H1 (cell line): ENCODE measurements at regions not wholly inside any gene's neighbourhood (a gene's known extent, or its start where the extent isn't known, plus 50 kb on each side); places are given as distances from the start of the nearest gene placed in this dataset.

ENCODE experiments used
- CTCF ChIA-PET: fragments of 300-600 bp; sonication (Branson Sonifier 250); formaldehyde crosslinking; loops from one replicate; lab custom pipeline; 2021; ENCODE audit not compliant: partially characterized antibody; lab: Charles Lee
- POLR2A ChIA-PET: fragments of 300-600 bp; sonication (Branson Sonifier 250); formaldehyde crosslinking; loops from one replicate; lab custom pipeline; 2021; ENCODE audit warnings: inconsistent platforms; ENCODE audit not compliant: partially characterized antibody; lab: Charles Lee
- DNase-seq, 2 experiments: peaks; one replicate each; pipeline versions ENCODE4 v3.0.0 to v3.0.0-alpha.2; 2010 to 2022; ENCODE audit warnings: low spot score in 2 of 2, low read depth in 1 of 2, mixed read lengths in 1 of 2
- FAIRE-seq: peaks from 2 replicates; lab custom pipeline; 2011; peaks lifted over from hg19 to GRCh38; lab: Jason Lieb, UNC
- H2AFZ ChIP-seq: 2 replicates; pipeline ENCODE4 v1.8.1; 2012; ENCODE audit warnings: low read length, inconsistent platforms
- H2AK5ac ChIP-seq: 2 replicates; pipeline ENCODE4 v1.6.1; 2013; ENCODE audit warnings: low read depth, low read length
- H2BK120ac ChIP-seq: replicated peaks from 2 replicates; pipeline ENCODE3; 2013; ENCODE audit warnings: low read depth, low read length, inconsistent platforms
- H2BK12ac ChIP-seq: 2 replicates; pipeline ENCODE4 v1.6.1; 2013; ENCODE audit warnings: low read depth, low read length
- H2BK15ac ChIP-seq: 2 replicates; pipeline ENCODE4 v1.6.1; 2013; ENCODE audit warnings: low read length
- H2BK20ac ChIP-seq: 2 replicates; pipeline ENCODE4 v1.6.1; 2013; ENCODE audit warnings: low read length
- H2BK5ac ChIP-seq: 2 replicates; pipeline ENCODE4 v1.6.1; 2013; ENCODE audit warnings: low read depth, low read length
- H3K14ac ChIP-seq: 2 replicates; pipeline ENCODE4 v1.6.1; 2013; ENCODE audit warnings: inconsistent platforms; ENCODE audit not compliant: insufficient read length
- H3K18ac ChIP-seq: 2 replicates; pipeline ENCODE4 v1.6.1; 2013; ENCODE audit warnings: low read length; ENCODE audit errors: extremely low read depth
- H3K23ac ChIP-seq: 2 replicates; pipeline ENCODE4 v1.6.1; 2013; ENCODE audit warnings: inconsistent platforms; ENCODE audit not compliant: insufficient read length
- H3K23me2 ChIP-seq: 2 replicates; pipeline ENCODE4 v1.6.1; 2013; ENCODE audit warnings: low read depth, low read length
- H3K27ac ChIP-seq: 2 replicates; pipeline ENCODE4 v1.6.1; 2011; ENCODE audit warnings: low read depth, low read length, inconsistent platforms
- H3K27me3 ChIP-seq, 4 experiments: replicated peaks in 1 of 4; 1 replicate in 1 of 4; 2 replicates in 3 of 4; pipeline versions ENCODE4 v1.6.1 to v1.8.1; 2011 to 2013; ENCODE audit warnings: low read length in 3 of 4, mild to moderate bottlenecking in 3 of 4, inconsistent platforms in 2 of 4, mixed read lengths in 2 of 4, moderate library complexity in 1 of 4; ENCODE audit not compliant: control insufficient read depth in 3 of 4, insufficient read depth in 3 of 4; ENCODE audit errors: extremely low read depth in 1 of 4
- H3K36me3 ChIP-seq, 4 experiments: 2 replicates each; pipeline versions ENCODE4 v1.6.1 to v1.8.1; 2011 to 2013; ENCODE audit warnings: mild to moderate bottlenecking in 4 of 4, low read length in 3 of 4, moderate library complexity in 2 of 4, control low read depth in 1 of 4, inconsistent platforms in 1 of 4; ENCODE audit not compliant: insufficient read depth in 4 of 4, control insufficient read depth in 2 of 4
- H3K4ac ChIP-seq: replicated peaks from 2 replicates; pipeline ENCODE3; 2013; ENCODE audit warnings: low read length, low read depth, mixed read lengths, inconsistent platforms; ENCODE audit not compliant: insufficient read length
- H3K4me1 ChIP-seq, 4 experiments: replicated peaks in 1 of 4; 1 replicate in 1 of 4; 2 replicates in 3 of 4; pipeline versions ENCODE4 v1.6.1 to v1.8.1; 2011 to 2013; ENCODE audit warnings: low read length in 3 of 4, inconsistent platforms in 2 of 4, mixed read lengths in 1 of 4; ENCODE audit not compliant: insufficient read depth in 4 of 4, control insufficient read depth in 3 of 4
- H3K4me2 ChIP-seq, 2 experiments: 2 replicates each; pipeline versions ENCODE4 v1.6.1 to v1.8.1; 2011 to 2013; ENCODE audit warnings: low read depth in 2 of 2, low read length in 2 of 2, control low read depth in 1 of 2, inconsistent platforms in 1 of 2, mild to moderate bottlenecking in 1 of 2; ENCODE audit not compliant: insufficient read depth in 1 of 2
- H3K4me3 ChIP-seq, 4 experiments: fragments of 200-600, 300-600 bp in 1 of 4; sonication (generic), shearing (Covaris generic), sonication (Bioruptor Twin) in 1 of 4; 2 replicates each; pipeline versions ENCODE4 v1.5.1 to v1.8.1; 2011 to 2016; ENCODE audit warnings: low read length in 4 of 4, low read depth in 3 of 4, control low read depth in 2 of 4, inconsistent platforms in 2 of 4, mild to moderate bottlenecking in 2 of 4, mixed read lengths in 1 of 4, moderate library complexity in 1 of 4; ENCODE audit not compliant: insufficient read depth in 2 of 4; ENCODE audit errors: extremely low read depth in 1 of 4
- H3K56ac ChIP-seq: replicated peaks from 2 replicates; pipeline ENCODE3; 2013; ENCODE audit warnings: low read depth, mild to moderate bottlenecking, mixed read lengths, low read length, inconsistent platforms; ENCODE audit not compliant: insufficient read length
- H3K79me1 ChIP-seq: 2 replicates; pipeline ENCODE4 v1.6.1; 2013; ENCODE audit warnings: low read depth, low read length, control low read depth
- H3K79me2 ChIP-seq, 2 experiments: 2 replicates each; pipeline versions ENCODE4 v1.6.1 to v1.8.1; 2012 to 2013; ENCODE audit warnings: low read length in 2 of 2, mild to moderate bottlenecking in 2 of 2, inconsistent platforms in 1 of 2; ENCODE audit not compliant: insufficient read depth in 2 of 2, control insufficient read depth in 1 of 2
- H3K9ac ChIP-seq, 4 experiments: replicated peaks in 1 of 4; 1 replicate in 1 of 4; 2 replicates in 3 of 4; pipeline versions ENCODE4 v1.6.1 to v1.8.1; 2011 to 2013; ENCODE audit warnings: low read depth in 3 of 4, low read length in 3 of 4, control low read depth in 2 of 4, mild to moderate bottlenecking in 2 of 4, moderate library complexity in 2 of 4, inconsistent platforms in 1 of 4; ENCODE audit errors: extremely low read depth in 1 of 4
- H3K9me3 ChIP-seq, 2 experiments: 2 replicates each; pipeline versions ENCODE4 v1.6.1 to v1.8.1; 2012 to 2013; ENCODE audit warnings: mild to moderate bottlenecking in 2 of 2, moderate library complexity in 2 of 2, control low read depth in 1 of 2, inconsistent platforms in 1 of 2, low read depth in 1 of 2, low read length in 1 of 2, mixed read lengths in 1 of 2; ENCODE audit not compliant: insufficient read depth in 2 of 2
- H4K20me1 ChIP-seq, 2 experiments: replicated peaks in 1 of 2; 2 replicates each; pipeline versions ENCODE3 to v1.8.1; 2011 to 2013; ENCODE audit warnings: inconsistent platforms in 2 of 2, low read length in 2 of 2, mild to moderate bottlenecking in 1 of 2; ENCODE audit not compliant: insufficient read depth in 2 of 2, control insufficient read depth in 1 of 2
- H4K5ac ChIP-seq: 2 replicates; pipeline ENCODE4 v1.6.1; 2013; ENCODE audit warnings: low read length, low read depth, mixed read lengths, inconsistent platforms; ENCODE audit not compliant: insufficient read length
- H4K8ac ChIP-seq: 2 replicates; pipeline ENCODE4 v1.8.0; 2013; ENCODE audit warnings: mild to moderate bottlenecking, moderate library complexity, low read length, inconsistent platforms; ENCODE audit not compliant: insufficient read depth; ENCODE audit errors: extremely low read depth
- H4K91ac ChIP-seq: replicated peaks from 2 replicates; pipeline ENCODE3; 2013; ENCODE audit warnings: low read length, mixed read lengths, inconsistent platforms; ENCODE audit not compliant: insufficient read length
- EP300 ChIP-seq, 2 experiments: IDR thresholded peaks; 1 replicate in 1 of 2; 2 replicates in 1 of 2; pipeline ENCODE4 v1.6.1; 2011 to 2012; ENCODE audit warnings: low read depth in 2 of 2, low read length in 2 of 2, mild to moderate bottlenecking in 2 of 2, borderline replicate concordance in 1 of 2, inconsistent platforms in 1 of 2, moderate library complexity in 1 of 2
- POU5F1 ChIP-seq: IDR thresholded peaks from 2 replicates; pipeline ENCODE4 v1.6.1; 2011; ENCODE audit warnings: low read depth, mild to moderate bottlenecking, low read length, moderate library complexity
- TAF7 ChIP-seq: optimal IDR thresholded peaks from 2 replicates; pipeline ENCODE3; 2011; ENCODE audit warnings: low read depth, mild to moderate bottlenecking, inconsistent platforms, low read length, moderate library complexity, borderline replicate concordance
- WGBS, 2 experiments: shearing (Covaris generic) in 1 of 2; methylation state at CpG; one replicate each; pipeline versions ENCODE4 v1.1.6 to v1.1.7; 2013 to 2015; ENCODE audit warnings: low lambda C conversion rate in 2 of 2, mixed read lengths in 2 of 2, inconsistent platforms in 1 of 2, low coverage in 1 of 2, missing lambda C conversion rate in 1 of 2; ENCODE audit not compliant: insufficient replicate concordance in 2 of 2, insufficient coverage in 1 of 2, insufficient read length in 1 of 2; ENCODE audit errors: extremely low coverage in 1 of 2, missing lambda C conversion rate in 1 of 2; 5-methylcytosine and 5-hydroxymethylcytosine counted together

DNA sequence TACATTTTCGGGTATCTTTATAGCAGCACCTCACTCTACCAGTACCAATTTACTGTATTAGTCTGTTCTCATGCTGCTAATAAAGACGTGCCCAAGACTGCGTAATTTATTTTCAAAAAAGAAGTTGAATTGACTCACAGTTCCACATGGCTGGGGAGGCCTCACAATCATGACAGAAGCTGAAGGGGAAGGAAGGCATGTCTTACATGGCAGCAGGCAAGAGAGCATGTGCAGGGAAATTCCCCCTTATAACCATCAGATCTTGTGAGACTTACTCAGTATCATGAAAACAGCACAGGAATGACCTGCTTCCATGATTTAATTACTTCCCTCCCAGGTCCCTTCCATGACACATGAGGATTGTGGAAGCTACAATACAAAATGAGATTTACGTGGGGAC is 602.6 kb upstream of the DAB2 start:
- Histone ChIP-seq H4K91ac (no peak overlapping the region), H3K4me1 (no peaks in the 10 kb centered on the region), H3K18ac (no peak overlapping the region), H2BK15ac (no peak overlapping the region), H3K27me3 (no peaks in the 10 kb centered on the region), H4K8ac (no peak overlapping the region), H3K4ac (no peak overlapping the region), H2BK120ac (no peak overlapping the region), H3K79me1 (no peaks in the 10 kb centered on the region), H2BK5ac (no peak overlapping the region), H3K4me3 (no peak overlapping the region), H3K23ac (no peak overlapping the region), H2AK5ac (no peak overlapping the region), H3K9me3 (0 out of 4 replicates have a peak, but pooled peaks cover 0 to 2% of the 10 kb centered on the region in 2 experiments), H3K27ac (no peak overlapping the region), H3K56ac (no peak overlapping the region), H3K23me2 (no peaks in the 10 kb centered on the region), H3K9ac (no peak overlapping the region), H3K79me2 (no peaks in the 10 kb centered on the region), H3K4me2 (no peak overlapping the region), H2BK20ac (no peak overlapping the region), H4K5ac (no peak overlapping the region), H3K14ac (no peak overlapping the region), H2AFZ (no peak overlapping the region), H2BK12ac (no peak overlapping the region), H4K20me1 (no peaks in the 10 kb centered on the region), H3K36me3 (no peaks in the 10 kb centered on the region)
- 88% methylated on average over 4 of the region's 4 CpGs; no CpG with 5 or more reads in 1 of the 2 experiments for WGBS, 2 experiments
- DNase-seq (no peak), FAIRE-seq (no peak)
- POLR2A ChIA-PET = no interaction called here
- TF ChIP-seq TAF7 (no peak), EP300 (IDR thresholded peaks at IDR 0.05; ENCODE audit: borderline replicate concordance in 1 of 2, low read depth in 2 of 2, low read length in 2 of 2) (no peak), POU5F1 (no peak)
- CTCF ChIA-PET = no interaction called here
